ENCODE measurements at regions not wholly inside any gene's neighbourhood (a gene's known extent, or its start where the extent isn't known, plus 50 kb on each side); places are given as distances from the start of the nearest gene placed in this dataset.

DNA sequence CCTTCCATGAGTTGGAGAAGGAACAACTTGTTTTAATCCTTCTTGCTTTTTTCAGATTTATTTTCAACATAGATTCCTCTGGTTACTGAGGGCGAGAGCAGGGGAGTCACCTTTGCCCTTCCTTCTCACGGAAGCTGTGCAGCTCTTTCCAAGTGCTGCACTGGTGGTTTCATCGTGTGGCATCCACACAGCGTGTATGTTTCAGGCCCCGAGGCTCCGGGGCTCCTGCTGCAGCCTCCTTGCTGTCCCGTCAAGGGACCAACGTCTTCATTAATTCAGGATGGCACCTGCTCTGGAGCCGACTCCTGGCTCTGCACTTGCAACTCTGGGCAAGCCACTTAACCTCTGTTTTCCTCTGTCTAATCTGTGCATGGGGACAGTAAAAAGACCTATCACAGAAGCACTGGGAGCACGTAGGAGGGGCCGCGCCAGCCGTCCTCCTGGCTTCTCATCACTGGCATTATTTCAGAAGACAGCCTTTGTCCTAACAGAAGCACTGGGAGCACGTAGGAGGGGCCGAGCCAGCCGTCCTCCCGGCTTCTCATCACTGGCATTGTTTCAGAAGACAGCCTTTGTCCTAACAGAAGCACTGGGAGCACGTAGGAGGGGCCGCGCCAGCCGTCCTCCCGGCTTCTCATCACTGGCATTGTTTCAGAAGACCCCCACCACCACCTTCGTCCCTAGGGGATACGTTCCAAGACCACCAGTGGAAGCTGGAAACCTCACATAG lies 117.8 kb upstream of the NKX1-1 start:
- TF ChIP-seq POLR2A (IDR thresholded peaks at IDR 0.05): no peak
- TF ChIP-seq, protein P1, sequence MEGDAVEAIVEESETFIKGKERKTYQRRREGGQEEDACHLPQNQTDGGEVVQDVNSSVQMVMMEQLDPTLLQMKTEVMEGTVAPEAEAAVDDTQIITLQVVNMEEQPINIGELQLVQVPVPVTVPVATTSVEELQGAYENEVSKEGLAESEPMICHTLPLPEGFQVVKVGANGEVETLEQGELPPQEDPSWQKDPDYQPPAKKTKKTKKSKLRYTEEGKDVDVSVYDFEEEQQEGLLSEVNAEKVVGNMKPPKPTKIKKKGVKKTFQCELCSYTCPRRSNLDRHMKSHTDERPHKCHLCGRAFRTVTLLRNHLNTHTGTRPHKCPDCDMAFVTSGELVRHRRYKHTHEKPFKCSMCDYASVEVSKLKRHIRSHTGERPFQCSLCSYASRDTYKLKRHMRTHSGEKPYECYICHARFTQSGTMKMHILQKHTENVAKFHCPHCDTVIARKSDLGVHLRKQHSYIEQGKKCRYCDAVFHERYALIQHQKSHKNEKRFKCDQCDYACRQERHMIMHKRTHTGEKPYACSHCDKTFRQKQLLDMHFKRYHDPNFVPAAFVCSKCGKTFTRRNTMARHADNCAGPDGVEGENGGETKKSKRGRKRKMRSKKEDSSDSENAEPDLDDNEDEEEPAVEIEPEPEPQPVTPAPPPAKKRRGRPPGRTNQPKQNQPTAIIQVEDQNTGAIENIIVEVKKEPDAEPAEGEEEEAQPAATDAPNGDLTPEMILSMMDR (IDR thresholded peaks at IDR 0.05): no peak

All from testis (tissue), 2 donors.